ENCODE measurements at regions not wholly inside any gene's neighbourhood (a gene's known extent, or its start where the extent isn't known, plus 50 kb on each side); places are given as distances from the start of the nearest gene placed in this dataset.
"Not testable (repeated sequence)": the region's sequence is repeated elsewhere in the genome, so short reads cannot be mapped to it uniquely, and the experiment has no call there.

GRCh38 chrX:122655256-122655655 lies 528.8 kb upstream of the GRIA3 start:
- TF ChIP-seq CTCF (IDR thresholded peaks at IDR 0.05; ENCODE audit: low read depth, low read length); POLR2A (IDR thresholded peaks at IDR 0.05; ENCODE audit: extremely low read depth, insufficient read length): not testable (repeated sequence)

Measured in NB4 (cell line).